Skeletal muscle cell (primary cell): ENCODE measurements at regions not wholly inside any gene's neighbourhood (a gene's known extent, or its start where the extent isn't known, plus 50 kb on each side); places are given as distances from the start of the nearest gene placed in this dataset.

Source experiments
- DNase-seq: peaks from one replicate; pipeline ENCODE4 v3.0.0-alpha.2; 2010; ENCODE audit warnings: low read depth
- H3K4me3 ChIP-seq: 2 replicates; pipeline ENCODE4 v1.5.1; 2011; ENCODE audit warnings: low read depth, mild to moderate bottlenecking, control low read depth, low read length, moderate library complexity

DNA sequence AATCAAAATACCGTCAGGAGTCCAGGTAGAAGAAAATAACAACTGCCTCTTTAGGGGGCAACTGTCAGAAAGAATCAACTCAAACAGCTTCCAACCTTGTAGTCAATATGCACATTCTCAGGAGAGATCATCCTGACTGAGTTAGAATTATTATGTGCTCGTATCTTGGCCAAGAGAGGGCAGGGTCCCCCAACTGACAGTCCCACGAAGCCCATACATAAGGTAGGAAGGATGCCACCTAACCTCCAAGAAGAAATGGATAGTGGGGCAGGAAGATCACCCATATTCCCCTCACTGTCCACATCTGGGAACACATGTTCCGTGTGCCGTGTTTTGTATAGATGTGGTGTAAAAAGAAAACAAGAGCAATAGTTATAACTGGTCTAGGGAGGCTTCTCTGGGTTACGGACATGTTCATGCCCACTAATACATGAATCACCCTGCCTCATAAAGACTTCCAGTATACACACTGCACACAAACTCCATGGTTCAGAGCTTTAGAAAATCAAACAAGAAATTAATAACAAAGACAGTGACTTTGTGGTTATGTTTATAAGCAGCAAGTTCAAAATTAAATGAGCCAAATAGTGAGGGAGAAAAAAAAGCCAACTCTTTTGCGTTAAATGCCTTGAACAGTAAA lies 295.6 kb downstream of the FGFR2 start:
- DNase-seq, result no peak
- H3K4me3 ChIP-seq, result no peak overlapping the region

DNA sequence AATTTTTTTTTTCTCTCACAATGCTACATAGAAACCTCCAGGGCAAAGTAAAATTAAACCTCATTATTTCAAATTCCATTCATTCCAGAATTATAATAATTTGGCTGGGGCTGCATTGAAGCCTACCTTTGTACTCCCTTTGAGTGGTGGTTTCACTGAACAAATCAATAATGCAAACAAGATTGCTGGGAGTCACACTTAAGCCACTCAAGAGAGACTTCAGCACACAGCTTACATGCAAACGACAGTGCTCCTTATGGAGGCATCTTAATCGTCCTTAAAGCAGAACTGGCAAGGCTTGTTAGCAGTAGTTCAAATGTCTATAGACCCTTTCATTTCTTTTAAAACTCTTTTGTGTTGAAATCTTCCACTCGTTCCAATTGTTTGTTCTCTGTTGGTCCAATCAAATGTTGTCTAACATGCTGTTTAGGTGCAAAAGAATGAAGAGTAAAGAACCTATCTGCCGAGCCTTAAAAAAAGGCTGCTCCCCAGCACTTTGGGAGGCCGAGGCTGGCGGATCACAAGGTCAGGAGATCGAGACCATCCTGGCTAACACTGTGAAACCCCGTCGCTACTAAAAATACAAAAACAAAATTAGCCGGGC lies 294.9 kb downstream of the FGFR2 start:
- no peak overlapping the region for H3K4me3 ChIP-seq
- no peak for DNase-seq

DNA sequence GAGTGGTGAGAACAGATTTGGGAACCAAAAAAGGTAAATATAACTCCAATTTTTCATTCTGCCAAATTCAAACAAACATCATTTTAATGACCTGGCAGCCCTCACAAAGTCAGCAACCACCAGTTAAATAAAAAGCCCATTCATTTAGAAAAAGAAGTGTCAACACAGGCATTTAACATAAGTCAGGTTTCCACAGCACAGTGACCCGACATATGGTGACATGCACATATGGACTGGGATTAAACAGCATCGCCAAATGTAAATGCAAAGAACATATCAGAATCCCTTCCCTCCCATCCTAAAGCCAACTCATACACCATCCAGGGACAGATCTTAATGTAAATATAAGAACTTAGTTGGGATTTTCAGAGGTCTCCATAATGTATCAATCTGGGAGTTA lies 293.2 kb downstream of the FGFR2 start:
- no peak for DNase-seq
- no peak overlapping the region for H3K4me3 ChIP-seq

DNA sequence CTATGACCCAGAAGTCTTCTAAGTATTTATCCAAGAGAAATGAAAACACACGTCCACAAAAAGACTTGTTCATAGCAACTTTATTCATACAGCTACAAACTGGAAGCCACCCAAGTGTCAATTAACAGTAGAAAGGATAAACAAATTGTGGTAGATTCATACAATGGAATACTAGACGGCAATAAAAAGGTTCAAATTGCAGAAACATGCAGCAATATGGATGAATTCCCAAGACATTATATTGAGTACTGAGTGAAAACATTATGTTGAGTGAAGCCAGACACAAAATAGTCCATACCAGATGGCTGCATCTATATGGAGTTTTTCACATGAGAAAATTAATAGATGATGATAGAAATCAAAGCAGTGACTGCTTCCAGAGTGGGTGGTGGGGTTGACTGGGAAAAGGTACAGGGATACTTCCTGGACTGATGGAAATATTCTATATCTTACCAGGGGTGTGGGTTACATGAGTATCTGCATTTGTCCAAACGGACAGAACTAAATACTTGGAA lies 292.0 kb downstream of the FGFR2 start:
- no peak for DNase-seq
- H3K4me3 ChIP-seq, result no peak overlapping the region

DNA sequence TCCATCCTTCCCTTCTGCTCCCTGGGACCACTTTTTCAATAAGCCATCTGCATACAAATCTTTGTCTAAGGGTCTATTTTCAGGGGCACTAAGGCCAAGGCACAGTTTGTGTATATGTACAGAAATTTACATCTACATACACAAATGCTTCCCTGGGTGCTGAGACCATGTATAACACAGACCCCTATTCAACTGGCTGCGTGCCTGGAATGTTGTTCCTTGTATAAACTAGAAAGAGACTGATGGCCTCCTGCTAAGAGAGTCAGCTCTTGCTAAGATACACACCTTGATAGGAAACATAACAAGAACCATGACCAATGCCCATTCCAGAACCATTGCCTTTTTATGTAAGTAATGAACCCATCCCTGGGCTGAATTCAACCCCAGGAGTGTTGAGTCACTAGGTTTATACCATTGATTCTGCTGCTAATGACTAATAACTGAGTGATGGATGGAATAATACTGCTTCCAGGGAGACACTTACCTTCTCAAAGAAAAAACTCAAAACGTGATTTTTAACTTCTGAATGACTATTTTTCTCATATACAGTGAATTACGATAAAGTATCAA lies 290.7 kb downstream of the FGFR2 start:
- DNase-seq, result no peak
- H3K4me3 ChIP-seq, result no peak overlapping the region

DNA sequence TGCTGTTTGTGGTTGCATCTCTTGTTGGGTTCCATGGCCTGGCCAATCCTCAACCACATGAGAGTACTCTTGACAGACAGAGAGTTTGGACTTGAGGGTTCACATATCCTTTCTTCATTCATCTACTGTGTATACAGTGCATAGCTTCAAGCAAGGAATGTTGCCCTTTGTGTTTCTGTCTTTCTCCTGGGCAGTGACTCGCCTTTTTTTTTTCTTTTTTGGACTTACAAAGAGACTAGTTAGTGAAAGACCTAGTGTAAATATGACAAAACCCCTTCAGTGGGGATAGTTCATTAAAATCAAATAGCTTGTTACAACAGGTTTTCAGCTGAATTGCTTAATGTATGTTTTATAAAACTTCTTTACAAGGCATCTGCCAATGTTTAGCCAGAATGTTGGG lies 290.2 kb downstream of the FGFR2 start:
- no peak for DNase-seq
- no peak overlapping the region for H3K4me3 ChIP-seq

DNA sequence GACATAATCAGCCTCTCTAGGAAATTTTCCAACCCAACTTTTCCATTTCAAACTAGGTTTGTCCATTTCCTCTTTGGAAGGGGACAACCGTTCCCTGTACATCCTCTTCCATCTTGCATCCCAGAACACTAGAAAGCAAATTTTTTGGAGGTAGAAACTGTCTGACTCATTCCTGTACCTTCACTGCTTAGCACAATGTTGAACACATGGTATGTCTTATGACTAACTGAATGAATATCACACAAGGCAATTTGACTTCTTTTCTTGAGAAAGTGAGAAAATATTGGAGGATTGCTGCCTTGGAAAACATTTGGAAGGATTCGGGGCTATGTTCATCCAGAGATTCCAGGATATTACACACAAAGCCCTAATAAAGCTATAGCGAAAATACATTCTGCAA lies 289.1 kb downstream of the FGFR2 start:
- no peak for DNase-seq
- H3K4me3 ChIP-seq, result no peak overlapping the region

DNA sequence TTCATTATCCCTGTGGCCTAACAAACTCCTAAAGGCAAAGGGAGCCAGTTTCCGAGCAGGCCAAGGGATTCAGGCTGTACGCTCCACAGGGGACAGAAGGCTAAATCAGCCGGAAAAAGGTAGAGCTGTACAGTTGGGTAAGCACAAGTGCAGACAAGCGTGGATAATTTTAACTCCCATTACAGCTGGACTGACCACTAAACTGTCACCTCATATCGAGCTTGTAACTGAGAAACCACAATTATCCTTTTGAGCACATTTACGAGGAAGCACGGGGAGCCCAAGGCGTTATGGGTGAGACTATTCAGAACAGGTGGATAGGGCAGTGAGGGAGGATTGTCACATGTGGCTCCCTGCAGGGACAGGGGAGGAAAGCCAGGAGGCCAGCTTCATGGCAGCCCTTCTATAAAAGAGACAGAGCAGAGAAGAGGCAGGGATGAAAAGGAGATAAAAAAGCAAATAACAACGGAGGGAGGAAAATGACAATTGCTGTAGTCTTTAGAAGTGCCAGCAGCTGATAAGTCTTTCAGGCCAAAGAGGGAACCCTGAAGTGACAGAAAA lies 288.0 kb downstream of the FGFR2 start:
- no peak for DNase-seq
- H3K4me3 ChIP-seq, result no peak overlapping the region

DNA sequence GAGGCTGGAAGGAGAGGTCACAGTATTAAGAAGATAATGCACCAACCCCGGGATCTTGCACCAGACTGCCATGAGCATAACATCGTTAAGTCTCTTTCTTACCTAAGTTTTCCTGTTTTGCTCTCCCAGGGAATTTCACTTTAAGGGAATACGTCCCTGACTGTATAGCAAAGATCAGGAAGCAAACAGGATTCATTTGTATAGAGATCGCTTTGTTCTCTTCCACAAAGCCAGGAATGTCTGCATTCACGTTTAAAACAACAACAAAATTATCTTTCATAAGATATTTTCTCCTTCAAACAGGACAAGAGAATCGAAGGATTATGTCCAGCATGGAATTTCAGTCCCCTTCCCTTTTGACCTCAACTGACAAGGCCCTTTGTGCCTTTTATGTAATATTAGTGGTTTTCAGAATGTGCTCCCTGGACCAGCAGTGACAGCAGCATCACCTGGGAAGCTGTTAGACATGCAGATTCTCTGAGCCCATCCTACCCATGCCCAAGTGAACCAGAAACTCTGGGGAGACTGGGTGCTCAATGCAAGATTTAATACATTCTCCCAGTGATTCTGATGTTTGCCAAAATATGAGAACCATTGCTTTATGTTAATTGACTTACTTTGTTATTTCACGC lies 286.3 kb downstream of the FGFR2 start:
- H3K4me3 ChIP-seq, result no peak overlapping the region
- DNase-seq, result no peak

DNA sequence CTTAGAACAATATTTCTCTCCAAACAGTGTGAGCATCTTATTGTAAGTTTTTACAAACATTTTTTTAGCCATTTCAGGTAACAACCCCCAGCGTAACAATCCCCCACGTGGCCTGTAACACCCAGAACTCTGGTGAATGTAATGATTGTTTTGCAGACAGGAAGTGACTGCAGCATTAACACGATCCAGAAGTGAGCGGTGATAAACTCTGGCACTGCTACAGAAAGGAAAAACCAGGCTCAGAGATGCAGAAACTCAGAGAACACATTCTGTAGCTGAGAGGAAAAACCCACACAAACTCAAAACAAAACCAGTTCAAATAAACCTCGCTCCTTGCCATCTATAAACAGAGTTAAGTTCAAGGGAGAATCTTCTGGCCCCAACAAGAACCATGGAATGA lies 285.7 kb downstream of the FGFR2 start:
- no peak overlapping the region for H3K4me3 ChIP-seq
- DNase-seq, result no peak

DNA sequence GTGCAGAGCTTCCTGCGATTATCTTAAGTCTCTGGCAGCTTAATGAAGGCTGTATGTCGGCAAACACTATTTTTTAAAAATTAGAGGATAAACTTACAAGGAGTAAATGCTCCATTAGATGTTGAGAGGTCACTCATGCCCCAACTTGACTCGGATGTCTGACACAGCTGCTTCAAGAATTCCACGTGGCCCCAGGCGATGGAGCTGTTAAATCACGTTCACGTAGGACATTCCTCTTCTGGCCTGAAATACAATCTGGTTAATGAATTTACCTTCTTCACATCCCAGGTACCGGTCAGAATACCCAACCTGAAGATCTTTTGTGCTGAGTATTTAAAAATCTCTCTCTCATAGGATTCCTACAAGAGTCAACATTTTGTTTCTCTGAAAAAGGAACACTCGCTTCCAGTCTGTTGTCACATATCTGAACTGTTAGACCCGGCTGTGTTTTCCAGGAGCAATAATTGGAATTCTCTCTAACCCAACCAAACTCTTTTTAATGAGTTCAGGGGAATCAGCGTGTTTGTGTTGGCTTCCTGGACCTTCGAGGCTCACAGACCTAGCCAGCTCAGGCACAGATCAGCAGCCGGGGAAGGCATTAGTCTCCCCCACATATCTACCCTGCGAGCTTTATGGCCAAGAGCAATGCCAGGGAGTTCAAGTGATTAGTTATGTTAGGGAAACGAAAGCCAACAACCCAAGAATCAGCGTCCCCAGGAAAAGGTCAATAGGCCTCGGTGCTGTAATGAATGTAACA lies 284.9 kb downstream of the FGFR2 start:
- no peak for DNase-seq

DNA sequence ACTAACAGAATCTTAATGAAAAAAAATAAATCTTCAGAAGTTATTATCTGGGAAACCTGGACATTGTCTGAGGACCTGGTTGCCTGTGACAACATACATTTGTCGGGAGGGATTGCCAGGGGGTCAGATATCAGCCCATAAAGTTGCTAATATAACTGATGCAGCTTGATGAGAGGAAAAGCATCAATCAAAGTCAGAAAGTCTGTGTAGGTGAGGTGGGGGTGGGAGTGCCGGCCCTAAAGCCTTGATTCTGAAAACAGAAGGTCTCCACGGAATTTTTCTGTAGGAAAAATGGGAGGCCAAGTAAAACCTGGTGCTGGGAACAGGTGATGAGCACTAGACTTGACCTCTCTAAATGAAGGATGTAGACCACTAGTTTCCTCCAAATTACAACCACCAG lies 281.8 kb downstream of the FGFR2 start:
- no peak for DNase-seq
- no peak overlapping the region for H3K4me3 ChIP-seq

More for the DNA sequence above, 284.9 kb downstream of the FGFR2 start:
- no peak overlapping the region for H3K4me3 ChIP-seq

DNA sequence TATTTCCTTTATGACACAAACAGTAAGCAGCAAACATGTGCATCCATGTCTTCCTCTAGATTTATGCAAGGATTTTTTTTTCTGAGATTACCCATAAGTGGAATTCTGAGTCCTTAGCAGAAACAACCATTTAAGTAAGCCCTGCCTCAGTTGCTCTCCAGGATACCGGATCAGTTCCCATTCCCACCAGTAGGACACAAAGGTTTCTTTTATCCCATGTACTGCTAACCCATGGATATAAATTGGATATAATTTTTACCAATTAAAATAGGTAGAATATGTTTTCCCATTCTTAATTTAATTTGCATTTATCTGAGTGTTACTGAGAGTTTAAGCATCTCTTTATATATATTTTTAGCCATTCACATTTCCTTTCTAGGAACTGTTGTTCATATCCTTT lies 280.9 kb downstream of the FGFR2 start:
- no peak for DNase-seq
- no peak overlapping the region for H3K4me3 ChIP-seq

DNA sequence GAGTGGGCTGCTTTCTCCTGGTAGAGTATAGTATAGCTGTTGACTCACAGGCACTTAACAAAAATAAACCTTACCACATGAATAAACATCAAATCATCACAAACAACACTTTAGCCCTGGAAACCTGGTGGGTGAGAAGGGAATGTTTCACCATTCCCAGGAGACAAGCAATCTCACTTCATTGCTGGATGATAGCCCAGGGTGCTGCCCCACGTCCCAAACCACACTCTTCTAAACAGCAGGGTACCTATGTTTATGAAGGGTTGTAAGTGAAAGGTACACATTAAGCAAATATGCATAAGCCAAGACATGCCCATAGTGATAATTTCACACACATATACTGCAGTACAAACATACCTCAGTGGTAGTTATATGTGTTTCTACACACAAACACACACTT lies 276.2 kb downstream of the FGFR2 start:
- DNase-seq, result no peak

DNA sequence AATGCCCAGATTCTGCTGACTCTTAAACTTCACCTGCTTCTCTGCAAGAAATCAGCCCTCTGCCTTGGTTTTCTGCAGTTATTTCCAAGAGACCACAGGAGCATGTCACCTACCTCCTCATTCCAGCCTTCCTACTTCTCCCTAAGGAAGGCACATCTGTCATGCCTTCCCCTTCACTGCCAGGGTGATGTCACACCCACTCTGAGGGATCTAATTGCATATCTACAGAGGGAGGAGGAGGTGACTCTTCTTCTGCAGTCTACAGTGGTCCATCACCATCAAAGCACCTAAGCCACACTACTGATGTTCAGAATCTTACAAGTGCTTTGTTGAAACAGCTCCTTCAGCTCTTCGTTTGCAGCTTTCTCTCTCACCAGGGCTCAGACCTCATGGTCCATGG lies 275.5 kb downstream of the FGFR2 start:
- H3K4me3 ChIP-seq, result no peak overlapping the region

More for the DNA sequence above, 276.2 kb downstream of the FGFR2 start:
- no peak overlapping the region for H3K4me3 ChIP-seq

DNA sequence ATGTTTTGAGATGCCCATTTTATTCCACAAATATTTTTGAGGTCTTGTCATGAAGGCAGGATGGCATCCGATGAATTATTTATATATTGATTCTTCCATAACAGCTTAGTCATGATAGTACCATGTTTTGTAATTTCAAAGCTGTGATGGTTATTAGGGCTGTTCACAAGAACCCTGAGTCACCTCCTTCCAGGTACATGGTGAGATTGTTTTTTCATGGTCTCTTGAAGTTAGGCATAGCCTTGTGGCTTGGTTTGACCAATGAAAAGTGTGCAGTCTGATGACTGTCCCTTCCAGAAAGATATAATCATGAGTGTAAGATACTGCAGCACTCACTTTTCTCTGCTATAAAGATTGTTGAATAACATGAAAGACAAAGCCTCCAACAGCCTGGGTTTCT lies 274.8 kb downstream of the FGFR2 start:
- DNase-seq, result no peak

More for the DNA sequence above, 275.5 kb downstream of the FGFR2 start:
- DNase-seq, result no peak

DNA sequence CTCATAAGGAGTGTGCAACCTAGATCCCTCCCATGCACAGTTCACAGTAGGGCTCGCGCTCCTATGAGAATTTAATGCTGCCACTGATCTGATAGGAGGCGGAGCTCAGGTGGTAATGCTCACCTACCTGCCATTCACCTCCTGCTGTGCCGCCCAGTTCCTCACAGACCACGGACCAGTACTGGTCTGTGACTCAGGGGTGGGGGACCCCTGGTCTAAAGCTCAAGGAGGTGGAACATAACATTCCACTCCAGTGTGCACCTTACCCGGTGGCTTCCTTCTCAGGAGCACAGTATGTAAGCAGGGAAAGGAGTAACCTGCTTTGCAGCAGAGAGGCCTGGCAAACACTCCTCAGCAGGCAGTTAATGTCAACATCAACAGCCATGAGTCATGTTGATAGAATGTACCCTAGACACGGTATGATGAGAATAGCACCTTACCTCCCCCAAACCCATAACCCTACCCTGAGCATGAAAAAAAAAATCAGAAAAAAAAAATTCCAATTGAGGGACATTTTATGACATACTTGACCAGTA lies 273.5 kb downstream of the FGFR2 start:
- no peak overlapping the region for H3K4me3 ChIP-seq
- no peak for DNase-seq

More for the DNA sequence above, 274.8 kb downstream of the FGFR2 start:
- no peak overlapping the region for H3K4me3 ChIP-seq

DNA sequence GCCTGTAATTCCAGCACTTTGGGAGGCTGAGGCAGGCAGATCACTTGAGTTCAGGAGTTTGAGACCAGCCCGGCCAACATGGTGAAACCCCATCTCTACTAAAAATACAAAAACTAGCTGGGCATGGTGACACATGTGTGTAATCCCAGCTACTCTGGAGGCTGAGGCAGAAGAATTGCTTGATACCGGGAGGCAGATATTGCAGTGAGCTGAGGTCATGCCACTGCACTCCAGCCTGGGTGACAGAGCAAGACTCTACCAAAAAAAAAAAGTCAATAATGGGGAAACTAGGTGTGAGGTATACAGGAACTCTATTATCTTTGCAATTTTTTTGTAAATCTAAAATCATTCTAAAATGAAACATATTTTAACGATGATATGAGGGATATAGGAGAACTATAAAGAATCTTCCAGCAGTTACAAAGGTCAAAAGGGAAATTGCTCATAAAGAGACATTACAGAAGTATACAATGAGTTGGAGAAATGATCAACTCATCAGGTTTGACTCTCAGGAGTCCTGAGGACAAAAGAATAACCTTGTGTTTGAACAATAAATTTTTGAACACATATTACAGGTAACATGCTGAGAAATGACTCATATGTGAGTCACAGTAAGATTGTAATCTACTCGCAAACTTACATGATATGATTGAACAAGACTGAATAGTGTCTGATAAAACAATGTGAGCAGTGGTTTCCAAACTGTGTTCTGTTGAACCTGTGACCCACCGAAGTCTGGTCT lies 272.6 kb downstream of the FGFR2 start:
- no peak overlapping the region for H3K4me3 ChIP-seq
- DNase-seq, result no peak

DNA sequence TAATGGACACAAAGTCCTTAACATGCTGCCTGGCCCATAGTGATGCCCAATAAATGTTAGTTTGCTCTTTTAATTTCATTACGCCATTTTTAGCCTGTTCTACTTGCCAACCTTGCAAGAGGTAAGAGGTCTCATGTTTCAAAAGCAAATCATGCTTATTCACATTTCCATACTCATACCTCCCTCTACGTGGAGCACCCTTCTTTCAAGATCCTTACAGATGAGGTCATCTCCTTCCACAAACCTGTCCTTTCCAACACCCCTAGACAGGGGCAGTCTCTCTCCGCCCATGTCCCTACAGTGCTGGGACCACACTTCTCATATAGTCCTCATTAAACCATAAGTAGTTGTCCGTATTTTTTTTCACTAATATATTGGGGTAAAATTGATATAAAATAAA lies 271.3 kb downstream of the FGFR2 start:
- H3K4me3 ChIP-seq, result no peak overlapping the region
- DNase-seq, result no peak
